H9 (cell line): ENCODE measurements at regions not wholly inside any gene's neighbourhood (a gene's known extent, or its start where the extent isn't known, plus 50 kb on each side); places are given as distances from the start of the nearest gene placed in this dataset.

Experiments used
- DNase-seq: peaks from one replicate; pipeline ENCODE4 v3.0.0-alpha.2; 2017
- H2AFZ ChIP-seq: one replicate; pipeline ENCODE4 v1.6.1; 2013; ENCODE audit warnings: mild to moderate bottlenecking, low read length, control low read depth, moderate library complexity
- H2AK5ac ChIP-seq: 2 replicates; pipeline ENCODE4 v1.6.1; 2013; ENCODE audit warnings: low read length, control low read depth, mixed read lengths; ENCODE audit not compliant: insufficient read length
- H2BK120ac ChIP-seq: one replicate; pipeline ENCODE4 v1.6.1; 2013; ENCODE audit warnings: low read depth, mild to moderate bottlenecking, low read length, control low read depth, inconsistent platforms; ENCODE audit not compliant: poor library complexity, severe bottlenecking
- H2BK12ac ChIP-seq: 2 replicates; pipeline ENCODE4 v1.6.1; 2013; ENCODE audit warnings: low read length, control low read depth, mixed read lengths, low read depth; ENCODE audit not compliant: insufficient read length
- H2BK15ac ChIP-seq: 2 replicates; pipeline ENCODE4 v1.6.1; 2013; ENCODE audit warnings: low read depth, low read length, control low read depth
- H2BK20ac ChIP-seq: one replicate; pipeline ENCODE4 v1.6.1; 2013; ENCODE audit warnings: low read depth, mild to moderate bottlenecking, low read length, control low read depth, inconsistent platforms; ENCODE audit not compliant: poor library complexity, severe bottlenecking
- H2BK5ac ChIP-seq: 2 replicates; pipeline ENCODE4 v1.6.1; 2013; ENCODE audit warnings: low read length, control low read depth, mixed read lengths; ENCODE audit not compliant: insufficient read length
- H3K14ac ChIP-seq: 2 replicates; pipeline ENCODE4 v1.6.1; 2013; ENCODE audit warnings: low read length, control low read depth; ENCODE audit not compliant: insufficient read depth
- H3K18ac ChIP-seq: 2 replicates; pipeline ENCODE4 v1.6.1; 2013; ENCODE audit warnings: low read depth, mild to moderate bottlenecking, mixed read lengths, low read length, control low read depth; ENCODE audit not compliant: insufficient read length
- H3K23ac ChIP-seq: 2 replicates; pipeline ENCODE4 v1.6.1; 2013; ENCODE audit warnings: low read length, control low read depth, mixed read lengths, low read depth; ENCODE audit not compliant: insufficient read length
- H3K23me2 ChIP-seq: 2 replicates; pipeline ENCODE4 v1.6.1; 2013; ENCODE audit warnings: low read depth, mild to moderate bottlenecking, mixed read lengths, low read length, control low read depth; ENCODE audit not compliant: insufficient read length, poor library complexity, severe bottlenecking
- H3K27ac ChIP-seq: 2 replicates; pipeline ENCODE4 v1.5.1; 2013; ENCODE audit warnings: low read length, control low read depth, mixed read lengths, low read depth; ENCODE audit not compliant: insufficient read length
- H3K27me3 ChIP-seq: 2 replicates; pipeline ENCODE4 v1.6.1; 2013; ENCODE audit warnings: low read length, control low read depth, inconsistent platforms; ENCODE audit not compliant: insufficient read depth
- H3K4ac ChIP-seq: 2 replicates; pipeline ENCODE4 v1.6.1; 2013; ENCODE audit warnings: low read depth, mild to moderate bottlenecking, control low read depth, inconsistent platforms, low read length, moderate library complexity
- H3K4me1 ChIP-seq: 2 replicates; pipeline ENCODE4 v1.6.1; 2013; ENCODE audit warnings: low read length, control low read depth, inconsistent platforms; ENCODE audit not compliant: insufficient read depth
- H3K4me2 ChIP-seq: 2 replicates; pipeline ENCODE4 v1.6.1; 2013; ENCODE audit warnings: low read length, control low read depth, mixed read lengths; ENCODE audit not compliant: insufficient read length, insufficient read depth
- H3K56ac ChIP-seq: 2 replicates; pipeline ENCODE4 v1.6.1; 2013; ENCODE audit warnings: low read depth, mild to moderate bottlenecking, mixed read lengths, low read length, control low read depth; ENCODE audit not compliant: insufficient read length
- H3K79me1 ChIP-seq: 2 replicates; pipeline ENCODE4 v1.6.1; 2013; ENCODE audit warnings: low read depth, mild to moderate bottlenecking, moderate library complexity, low read length, control low read depth, inconsistent platforms; ENCODE audit not compliant: insufficient read depth, poor library complexity, severe bottlenecking
- H3K79me2 ChIP-seq: 2 replicates; pipeline ENCODE4 v1.6.1; 2013; ENCODE audit warnings: low read length, control low read depth, inconsistent platforms; ENCODE audit not compliant: insufficient read depth
- H3K9ac ChIP-seq: 2 replicates; pipeline ENCODE4 v1.6.1; 2013; ENCODE audit warnings: low read length, control low read depth, mixed read lengths; ENCODE audit not compliant: insufficient read length; ENCODE audit errors: extremely low read depth
- H3K9me3 ChIP-seq: one replicate; pipeline ENCODE4 v1.6.1; 2013; ENCODE audit warnings: low read depth, low read length, inconsistent platforms; ENCODE audit not compliant: control insufficient read depth
- H3T11ph ChIP-seq: one replicate; pipeline ENCODE4 v1.6.1; 2013; ENCODE audit warnings: mild to moderate bottlenecking, low read length, control low read depth, inconsistent platforms
- H4K20me1 ChIP-seq: one replicate; pipeline ENCODE4 v1.6.1; 2013; ENCODE audit not compliant: control insufficient read depth, insufficient read length, insufficient read depth
- H4K5ac ChIP-seq: 2 replicates; pipeline ENCODE4 v1.6.1; 2013; ENCODE audit warnings: low read depth, mild to moderate bottlenecking, mixed read lengths, low read length, control low read depth; ENCODE audit not compliant: insufficient read length
- H4K8ac ChIP-seq: replicated peaks from 2 replicates; pipeline ENCODE4 v1.6.1; 2013; ENCODE audit warnings: low read length, control low read depth, mixed read lengths, low read depth; ENCODE audit not compliant: insufficient read length
- H4K91ac ChIP-seq: 2 replicates; pipeline ENCODE4 v1.6.1; 2013; ENCODE audit warnings: low read depth, mild to moderate bottlenecking, moderate library complexity, mixed read lengths, low read length, control low read depth; ENCODE audit not compliant: insufficient read length
- H3K27ac Mint-ChIP-seq, 3 experiments: 2 replicates in 2 of 3; 3 replicates in 1 of 3; pipeline ENCODE4 v1.8.0; 2020 to 2021; ENCODE audit warnings: mixed read lengths in 3 of 3, mild to moderate bottlenecking in 1 of 3, moderate library complexity in 1 of 3
- H3K27me3 Mint-ChIP-seq: 2 replicates; pipeline ENCODE4 v1.8.0; 2021; ENCODE audit warnings: low read depth, mild to moderate bottlenecking, moderate library complexity, mixed read lengths
- H3K36me3 Mint-ChIP-seq, 3 experiments: 2 replicates in 2 of 3; 3 replicates in 1 of 3; pipeline ENCODE4 v1.8.0; 2020 to 2021; ENCODE audit warnings: low read depth in 3 of 3, mixed read lengths in 3 of 3; ENCODE audit not compliant: insufficient read depth in 1 of 3
- H3K4me1 Mint-ChIP-seq, 2 experiments: 2 replicates each; pipeline ENCODE4 v1.8.0; 2020; ENCODE audit warnings: mixed read lengths in 2 of 2
- H3K4me3 Mint-ChIP-seq, 2 experiments: 2 replicates in 1 of 2; 3 replicates in 1 of 2; pipeline ENCODE4 v1.8.0; 2020 to 2021; ENCODE audit warnings: mild to moderate bottlenecking in 2 of 2, mixed read lengths in 2 of 2, moderate library complexity in 1 of 2
- H3K9me3 Mint-ChIP-seq, 2 experiments: 2 replicates in 1 of 2; 3 replicates in 1 of 2; pipeline ENCODE4 v1.8.0; 2020; ENCODE audit warnings: mild to moderate bottlenecking in 2 of 2, mixed read lengths in 2 of 2, moderate library complexity in 1 of 2
- CTCF ChIP-seq: fragments of 200-600 bp; sonication (generic); conservative IDR thresholded peaks from 3 replicates; pipeline ENCODE4 v1.8.0; 2021; ENCODE audit warnings: antibody characterized with exemption, mild to moderate bottlenecking
- WGBS: extraction: QIAGEN DNeasy Blood & Tissue Kit; methylation state at CpG from one replicate; pipeline ENCODE4 v1.1.7; 2013; ENCODE audit warnings: missing lambda C conversion rate, low lambda C conversion rate, mixed read lengths; ENCODE audit not compliant: insufficient read length; ENCODE audit errors: extremely low coverage; 5-methylcytosine and 5-hydroxymethylcytosine counted together

DNA sequence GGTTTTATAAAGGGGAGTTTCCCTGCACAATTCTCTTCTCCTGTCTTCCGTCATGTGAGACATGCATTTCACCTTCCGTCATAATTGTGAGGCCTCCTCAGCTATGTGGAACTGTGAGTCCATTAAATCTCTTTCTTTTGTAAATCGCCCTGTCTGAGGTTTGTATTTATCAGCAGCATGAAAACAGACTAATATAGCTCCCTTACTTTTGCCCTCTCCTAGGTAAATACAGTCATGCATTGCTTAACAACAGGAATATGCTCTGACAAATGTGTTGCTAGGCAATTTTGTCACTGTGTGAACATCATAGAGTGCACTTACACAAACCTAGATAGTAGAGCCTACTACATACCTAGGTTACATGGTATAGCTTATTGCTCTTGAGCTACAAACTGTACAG is 616.8 kb downstream of the RWDD3 start:
- Histone ChIP-seq H4K8ac (no peak overlapping the region), H2BK20ac (no peak overlapping the region), H3K23me2 (no peaks in the 10 kb centered on the region), H3K56ac (no peak overlapping the region), H3K79me2 (no peaks in the 10 kb centered on the region), H2BK5ac (no peak overlapping the region), H2AK5ac (no peak overlapping the region), H2BK12ac (no peak overlapping the region), H3K79me1 (no peaks in the 10 kb centered on the region), H3K27me3 (no peaks in the 10 kb centered on the region), H3K4ac (no peak overlapping the region), H2AFZ (no peak overlapping the region), H2BK15ac (no peak overlapping the region), H3K9ac (no peak overlapping the region), H3T11ph (no peak overlapping the region), H3K14ac (no peak overlapping the region), H4K5ac (no peak overlapping the region), H3K27ac (no peak overlapping the region), H4K91ac (no peak overlapping the region), H2BK120ac (no peak overlapping the region), H3K18ac (no peak overlapping the region), H4K20me1 (no peaks in the 10 kb centered on the region), H3K9me3 (no peaks in the 10 kb centered on the region), H3K4me2 (no peak overlapping the region), H3K23ac (no peak overlapping the region), H3K4me1 (no peaks in the 10 kb centered on the region)
- H3K4me1 Mint-ChIP-seq, result peaks cover 4 to 7% of the 10 kb centered on the region in 2 experiments
- no peak overlapping the region for H3K27ac Mint-ChIP-seq
- no peak overlapping the region for H3K4me3 Mint-ChIP-seq
- H3K9me3 Mint-ChIP-seq, result peaks cover 5 to 7% of the 10 kb centered on the region in 2 experiments; a peak in 3 of 5 replicates
- H3K36me3 Mint-ChIP-seq, result peaks cover 4 to 10% (median 9%) of the 10 kb centered on the region in 3 experiments; a peak in 5 of 7 replicates
- TF ChIP-seq CTCF, result no peak
- H3K27me3 Mint-ChIP-seq, result no peaks in the 10 kb centered on the region; the same call in 1 of the 2 replicates
- DNase-seq, result no peak
- no CpG with 5 or more reads among the region's 3 CpGs for WGBS
